H1 (cell line): ENCODE measurements at regions not wholly inside any gene's neighbourhood (a gene's known extent, or its start where the extent isn't known, plus 50 kb on each side); places are given as distances from the start of the nearest gene placed in this dataset.

ENCODE experiments used
- CTCF ChIA-PET: fragments of 300-600 bp; sonication (Branson Sonifier 250); formaldehyde crosslinking; loops from one replicate; lab custom pipeline; 2021; ENCODE audit not compliant: partially characterized antibody; lab: Charles Lee
- POLR2A ChIA-PET: fragments of 300-600 bp; sonication (Branson Sonifier 250); formaldehyde crosslinking; loops from one replicate; lab custom pipeline; 2021; ENCODE audit warnings: inconsistent platforms; ENCODE audit not compliant: partially characterized antibody; lab: Charles Lee
- DNase-seq, 2 experiments: peaks; one replicate each; pipeline versions ENCODE4 v3.0.0 to v3.0.0-alpha.2; 2010 to 2022; ENCODE audit warnings: low spot score in 2 of 2, low read depth in 1 of 2, mixed read lengths in 1 of 2
- FAIRE-seq: peaks from 2 replicates; lab custom pipeline; 2011; peaks lifted over from hg19 to GRCh38; lab: Jason Lieb, UNC
- H2AFZ ChIP-seq: 2 replicates; pipeline ENCODE4 v1.8.1; 2012; ENCODE audit warnings: low read length, inconsistent platforms
- H2AK5ac ChIP-seq: 2 replicates; pipeline ENCODE4 v1.6.1; 2013; ENCODE audit warnings: low read depth, low read length
- H2BK120ac ChIP-seq: replicated peaks from 2 replicates; pipeline ENCODE3; 2013; ENCODE audit warnings: low read depth, low read length, inconsistent platforms
- H2BK12ac ChIP-seq: 2 replicates; pipeline ENCODE4 v1.6.1; 2013; ENCODE audit warnings: low read depth, low read length
- H2BK15ac ChIP-seq: 2 replicates; pipeline ENCODE4 v1.6.1; 2013; ENCODE audit warnings: low read length
- H2BK20ac ChIP-seq: 2 replicates; pipeline ENCODE4 v1.6.1; 2013; ENCODE audit warnings: low read length
- H2BK5ac ChIP-seq: 2 replicates; pipeline ENCODE4 v1.6.1; 2013; ENCODE audit warnings: low read depth, low read length
- H3K14ac ChIP-seq: 2 replicates; pipeline ENCODE4 v1.6.1; 2013; ENCODE audit warnings: inconsistent platforms; ENCODE audit not compliant: insufficient read length
- H3K18ac ChIP-seq: 2 replicates; pipeline ENCODE4 v1.6.1; 2013; ENCODE audit warnings: low read length; ENCODE audit errors: extremely low read depth
- H3K23ac ChIP-seq: 2 replicates; pipeline ENCODE4 v1.6.1; 2013; ENCODE audit warnings: inconsistent platforms; ENCODE audit not compliant: insufficient read length
- H3K23me2 ChIP-seq: 2 replicates; pipeline ENCODE4 v1.6.1; 2013; ENCODE audit warnings: low read depth, low read length
- H3K27ac ChIP-seq: 2 replicates; pipeline ENCODE4 v1.6.1; 2011; ENCODE audit warnings: low read depth, low read length, inconsistent platforms
- H3K27me3 ChIP-seq, 4 experiments: replicated peaks in 1 of 4; 1 replicate in 1 of 4; 2 replicates in 3 of 4; pipeline versions ENCODE4 v1.6.1 to v1.8.1; 2011 to 2013; ENCODE audit warnings: low read length in 3 of 4, mild to moderate bottlenecking in 3 of 4, inconsistent platforms in 2 of 4, mixed read lengths in 2 of 4, moderate library complexity in 1 of 4; ENCODE audit not compliant: control insufficient read depth in 3 of 4, insufficient read depth in 3 of 4; ENCODE audit errors: extremely low read depth in 1 of 4
- H3K36me3 ChIP-seq, 4 experiments: 2 replicates each; pipeline versions ENCODE4 v1.6.1 to v1.8.1; 2011 to 2013; ENCODE audit warnings: mild to moderate bottlenecking in 4 of 4, low read length in 3 of 4, moderate library complexity in 2 of 4, control low read depth in 1 of 4, inconsistent platforms in 1 of 4; ENCODE audit not compliant: insufficient read depth in 4 of 4, control insufficient read depth in 2 of 4
- H3K4ac ChIP-seq: replicated peaks from 2 replicates; pipeline ENCODE3; 2013; ENCODE audit warnings: low read length, low read depth, mixed read lengths, inconsistent platforms; ENCODE audit not compliant: insufficient read length
- H3K4me1 ChIP-seq, 4 experiments: replicated peaks in 1 of 4; 1 replicate in 1 of 4; 2 replicates in 3 of 4; pipeline versions ENCODE4 v1.6.1 to v1.8.1; 2011 to 2013; ENCODE audit warnings: low read length in 3 of 4, inconsistent platforms in 2 of 4, mixed read lengths in 1 of 4; ENCODE audit not compliant: insufficient read depth in 4 of 4, control insufficient read depth in 3 of 4
- H3K4me2 ChIP-seq, 2 experiments: 2 replicates each; pipeline versions ENCODE4 v1.6.1 to v1.8.1; 2011 to 2013; ENCODE audit warnings: low read depth in 2 of 2, low read length in 2 of 2, control low read depth in 1 of 2, inconsistent platforms in 1 of 2, mild to moderate bottlenecking in 1 of 2; ENCODE audit not compliant: insufficient read depth in 1 of 2
- H3K4me3 ChIP-seq, 4 experiments: fragments of 200-600, 300-600 bp in 1 of 4; sonication (generic), shearing (Covaris generic), sonication (Bioruptor Twin) in 1 of 4; 2 replicates each; pipeline versions ENCODE4 v1.5.1 to v1.8.1; 2011 to 2016; ENCODE audit warnings: low read length in 4 of 4, low read depth in 3 of 4, control low read depth in 2 of 4, inconsistent platforms in 2 of 4, mild to moderate bottlenecking in 2 of 4, mixed read lengths in 1 of 4, moderate library complexity in 1 of 4; ENCODE audit not compliant: insufficient read depth in 2 of 4; ENCODE audit errors: extremely low read depth in 1 of 4
- H3K56ac ChIP-seq: replicated peaks from 2 replicates; pipeline ENCODE3; 2013; ENCODE audit warnings: low read depth, mild to moderate bottlenecking, mixed read lengths, low read length, inconsistent platforms; ENCODE audit not compliant: insufficient read length
- H3K79me1 ChIP-seq: 2 replicates; pipeline ENCODE4 v1.6.1; 2013; ENCODE audit warnings: low read depth, low read length, control low read depth
- H3K79me2 ChIP-seq, 2 experiments: 2 replicates each; pipeline versions ENCODE4 v1.6.1 to v1.8.1; 2012 to 2013; ENCODE audit warnings: low read length in 2 of 2, mild to moderate bottlenecking in 2 of 2, inconsistent platforms in 1 of 2; ENCODE audit not compliant: insufficient read depth in 2 of 2, control insufficient read depth in 1 of 2
- H3K9ac ChIP-seq, 4 experiments: replicated peaks in 1 of 4; 1 replicate in 1 of 4; 2 replicates in 3 of 4; pipeline versions ENCODE4 v1.6.1 to v1.8.1; 2011 to 2013; ENCODE audit warnings: low read depth in 3 of 4, low read length in 3 of 4, control low read depth in 2 of 4, mild to moderate bottlenecking in 2 of 4, moderate library complexity in 2 of 4, inconsistent platforms in 1 of 4; ENCODE audit errors: extremely low read depth in 1 of 4
- H3K9me3 ChIP-seq, 2 experiments: 2 replicates each; pipeline versions ENCODE4 v1.6.1 to v1.8.1; 2012 to 2013; ENCODE audit warnings: mild to moderate bottlenecking in 2 of 2, moderate library complexity in 2 of 2, control low read depth in 1 of 2, inconsistent platforms in 1 of 2, low read depth in 1 of 2, low read length in 1 of 2, mixed read lengths in 1 of 2; ENCODE audit not compliant: insufficient read depth in 2 of 2
- H4K20me1 ChIP-seq, 2 experiments: replicated peaks in 1 of 2; 2 replicates each; pipeline versions ENCODE3 to v1.8.1; 2011 to 2013; ENCODE audit warnings: inconsistent platforms in 2 of 2, low read length in 2 of 2, mild to moderate bottlenecking in 1 of 2; ENCODE audit not compliant: insufficient read depth in 2 of 2, control insufficient read depth in 1 of 2
- H4K5ac ChIP-seq: 2 replicates; pipeline ENCODE4 v1.6.1; 2013; ENCODE audit warnings: low read length, low read depth, mixed read lengths, inconsistent platforms; ENCODE audit not compliant: insufficient read length
- H4K8ac ChIP-seq: 2 replicates; pipeline ENCODE4 v1.8.0; 2013; ENCODE audit warnings: mild to moderate bottlenecking, moderate library complexity, low read length, inconsistent platforms; ENCODE audit not compliant: insufficient read depth; ENCODE audit errors: extremely low read depth
- H4K91ac ChIP-seq: replicated peaks from 2 replicates; pipeline ENCODE3; 2013; ENCODE audit warnings: low read length, mixed read lengths, inconsistent platforms; ENCODE audit not compliant: insufficient read length
- CBX8 ChIP-seq: fragments of 300-800, 300-1000 bp; sonication (generic); IDR thresholded peaks from 2 replicates; pipeline ENCODE4 v1.7.1; 2016; ENCODE audit warnings: low read depth, low read length, borderline replicate concordance
- EZH2 ChIP-seq: fragments of 200-600 bp; sonication (generic); IDR thresholded peaks from 2 replicates; pipeline ENCODE4 v1.7.1; 2012; ENCODE audit warnings: low read depth, mild to moderate bottlenecking, moderate library complexity, low read length, inconsistent platforms; ENCODE audit not compliant: severe bottlenecking
- FOSL1 ChIP-seq: IDR thresholded peaks from 2 replicates; pipeline ENCODE4 v1.6.1; 2011; ENCODE audit warnings: mild to moderate bottlenecking, low read depth, low read length, moderate library complexity; ENCODE audit not compliant: insufficient read depth
- GABPA ChIP-seq: IDR thresholded peaks from 2 replicates; pipeline ENCODE4 v1.6.1; 2011; ENCODE audit warnings: mild to moderate bottlenecking, low read length, moderate library complexity, borderline replicate concordance; ENCODE audit not compliant: insufficient read depth
- JUND ChIP-seq: IDR thresholded peaks from 2 replicates; pipeline ENCODE4 v1.6.1; 2011; ENCODE audit warnings: mild to moderate bottlenecking, improper control_type of control experiment, low read length
- KDM1A ChIP-seq: fragments of 200-600, 300-600 bp; sonication (generic); IDR thresholded peaks from 2 replicates; pipeline ENCODE4 v1.7.1; 2016; ENCODE audit warnings: mild to moderate bottlenecking, low read length, borderline replicate concordance
- MAFK ChIP-seq: IDR thresholded peaks from 2 replicates; pipeline ENCODE4 v1.6.1; 2012; ENCODE audit warnings: low read depth, mild to moderate bottlenecking, improper control_type of control experiment, low read length
- NRF1 ChIP-seq: IDR thresholded peaks from 2 replicates; pipeline ENCODE4 v1.6.1; 2011; ENCODE audit warnings: mild to moderate bottlenecking, low read depth, low read length, improper control_type of control experiment
- RFX5 ChIP-seq: IDR thresholded peaks from 2 replicates; pipeline ENCODE4 v1.6.1; 2011; ENCODE audit warnings: low read depth, low read length, improper control_type of control experiment, borderline replicate concordance
- WGBS, 2 experiments: shearing (Covaris generic) in 1 of 2; methylation state at CpG; one replicate each; pipeline versions ENCODE4 v1.1.6 to v1.1.7; 2013 to 2015; ENCODE audit warnings: low lambda C conversion rate in 2 of 2, mixed read lengths in 2 of 2, inconsistent platforms in 1 of 2, low coverage in 1 of 2, missing lambda C conversion rate in 1 of 2; ENCODE audit not compliant: insufficient replicate concordance in 2 of 2, insufficient coverage in 1 of 2, insufficient read length in 1 of 2; ENCODE audit errors: extremely low coverage in 1 of 2, missing lambda C conversion rate in 1 of 2; 5-methylcytosine and 5-hydroxymethylcytosine counted together
- TF ChIP-seq, protein P1 (sequence below): IDR thresholded peaks from 2 replicates; pipeline ENCODE4 v1.6.1; 2011; ENCODE audit warnings: low read length, improper control_type of control experiment

DNA sequence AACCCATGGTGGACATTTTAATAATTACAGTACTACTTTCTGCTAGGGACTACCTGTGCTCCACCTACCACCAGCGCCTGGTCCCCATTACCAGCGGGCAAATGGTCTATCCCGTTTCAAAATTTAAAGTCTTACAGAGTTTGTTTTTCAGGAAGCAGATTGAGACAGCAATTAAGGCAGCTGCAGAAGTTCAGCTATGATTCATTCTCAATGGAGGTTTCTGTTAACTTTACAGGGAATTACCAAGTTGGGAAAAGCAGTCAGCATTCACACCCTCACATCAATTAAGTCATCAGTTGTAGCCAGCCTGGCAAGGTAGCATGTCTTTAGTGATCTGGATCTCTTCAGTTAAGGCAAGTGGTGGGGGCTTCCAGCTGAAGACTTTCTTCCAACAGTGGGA lies 410.6 kb upstream of the DAB2 start:
- Histone ChIP-seq H3K27ac (no peak overlapping the region), H3K9me3 (peaks cover 4 to 6% of the 10 kb centered on the region in 2 experiments; a peak in 3 of 4 replicates), H3K79me1 (no peaks in the 10 kb centered on the region), H3K56ac (no peak overlapping the region), H3K23me2 (no peaks in the 10 kb centered on the region), H2BK20ac (no peak overlapping the region), H3K27me3 (no peaks in the 10 kb centered on the region), H2AFZ (no peak overlapping the region), H4K91ac (no peak overlapping the region), H3K4me1 (no peaks in the 10 kb centered on the region), H3K79me2 (no peaks in the 10 kb centered on the region), H4K5ac (no peak overlapping the region), H3K9ac (no peak overlapping the region), H2BK12ac (no peak overlapping the region), H3K36me3 (no peaks in the 10 kb centered on the region), H4K8ac (no peak overlapping the region), H2AK5ac (no peak overlapping the region), H2BK120ac (no peak overlapping the region), H3K4me2 (no peak overlapping the region), H3K4me3 (no peak overlapping the region), H4K20me1 (no peaks in the 10 kb centered on the region), H3K23ac (no peak overlapping the region), H3K18ac (no peak overlapping the region), H2BK15ac (no peak overlapping the region), H2BK5ac (no peak overlapping the region), H3K14ac (no peak overlapping the region), H3K4ac (no peak overlapping the region)
- ChIA-PET CTCF (interaction anchor here (1.4 kb wide), 1 partner anchor 9 kb away, joined by 4 read pairs; no protein-coding TSS in a partner anchor), POLR2A (no interaction called here)
- TF ChIP-seq NRF1 (no peak), CBX8 (no peak), FOSL1 (no peak), EZH2 (no peak), RFX5 (no peak), KDM1A (no peak), MAFK (no peak), JUND (no peak), GABPA (no peak)
- TF ChIP-seq, protein P1, sequence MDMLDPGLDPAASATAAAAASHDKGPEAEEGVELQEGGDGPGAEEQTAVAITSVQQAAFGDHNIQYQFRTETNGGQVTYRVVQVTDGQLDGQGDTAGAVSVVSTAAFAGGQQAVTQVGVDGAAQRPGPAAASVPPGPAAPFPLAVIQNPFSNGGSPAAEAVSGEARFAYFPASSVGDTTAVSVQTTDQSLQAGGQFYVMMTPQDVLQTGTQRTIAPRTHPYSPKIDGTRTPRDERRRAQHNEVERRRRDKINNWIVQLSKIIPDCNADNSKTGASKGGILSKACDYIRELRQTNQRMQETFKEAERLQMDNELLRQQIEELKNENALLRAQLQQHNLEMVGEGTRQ, result no peak
- 98% methylated on average over 3 of the region's 3 CpGs; no CpG with 5 or more reads in 1 of the 2 experiments for WGBS, 2 experiments
- no peak for DNase-seq
- no peak for FAIRE-seq
